SU-DHL-6 (cell line): ENCODE measurements at regions not wholly inside any gene's neighbourhood (a gene's known extent, or its start where the extent isn't known, plus 50 kb on each side); places are given as distances from the start of the nearest gene placed in this dataset.

ENCODE experiments used
- H2AFZ ChIP-seq: fragments of 200-600 bp; sonication (generic); 2 replicates; pipeline ENCODE4 v1.6.1; 2014; ENCODE audit warnings: low read depth, mild to moderate bottlenecking, moderate library complexity, mixed read lengths, antibody characterized with exemption, low read length; ENCODE audit not compliant: severe bottlenecking
- H3F3A ChIP-seq: fragments of 200-600 bp; shearing (Covaris generic); 2 replicates; pipeline ENCODE4 v1.6.0; 2016; ENCODE audit warnings: antibody characterized with exemption, mild to moderate bottlenecking; ENCODE audit not compliant: insufficient read depth
- H3K27ac ChIP-seq: fragments of 200-600 bp; sonication (generic); 2 replicates; pipeline ENCODE4 v1.5.1; 2016; ENCODE audit warnings: low read depth, mild to moderate bottlenecking, low read length, moderate library complexity, mixed read lengths
- H3K27me3 ChIP-seq: fragments of 200-600 bp; sonication (generic), shearing (Covaris generic); 2 replicates; pipeline ENCODE4 v1.6.0; 2014; ENCODE audit warnings: mild to moderate bottlenecking, low read length
- H3K36me3 ChIP-seq: fragments of 200-600 bp; sonication (generic); 2 replicates; pipeline ENCODE4 v1.6.1; 2014; ENCODE audit warnings: mild to moderate bottlenecking, low read length, mixed read lengths
- H3K4me2 ChIP-seq: fragments of 300-600, 200-600 bp; shearing (Covaris generic), sonication (generic); 2 replicates; pipeline ENCODE4 v1.6.0; 2014; ENCODE audit warnings: low read length, low read depth, mild to moderate bottlenecking; ENCODE audit not compliant: poor library complexity, severe bottlenecking
- H3K4me3 ChIP-seq: fragments of 200-600 bp; sonication (generic); 2 replicates; pipeline ENCODE4 v1.5.1; 2014; ENCODE audit warnings: antibody characterized with exemption, low read length, mild to moderate bottlenecking, mixed read lengths; ENCODE audit not compliant: insufficient read depth, poor library complexity, severe bottlenecking
- H3K79me2 ChIP-seq: fragments of 200-600 bp; sonication (generic); 2 replicates; pipeline ENCODE4 v1.6.1; 2014; ENCODE audit warnings: mild to moderate bottlenecking, low read length, moderate library complexity; ENCODE audit not compliant: insufficient read depth
- H3K9ac ChIP-seq: fragments of 200-600 bp; sonication (generic); 2 replicates; pipeline ENCODE4 v1.7.0; 2014; ENCODE audit warnings: mild to moderate bottlenecking, low read length
- H3K9me2 ChIP-seq: fragments of 200-600 bp; sonication (generic); replicated peaks from 2 replicates; pipeline ENCODE4 v1.6.1; 2014; ENCODE audit warnings: low read length; ENCODE audit not compliant: insufficient read depth
- H3K9me3 ChIP-seq: fragments of 200-600 bp; sonication (generic); 2 replicates; pipeline ENCODE4 v1.6.1; 2014; ENCODE audit warnings: low read length, mixed read lengths; ENCODE audit not compliant: insufficient read depth
- H4K20me1 ChIP-seq: fragments of 200-600 bp; sonication (generic); 2 replicates; pipeline ENCODE4 v1.6.1; 2014; ENCODE audit warnings: low read depth, mild to moderate bottlenecking, antibody characterized with exemption, low read length, moderate library complexity, mixed read lengths
- EZH2phosphoT487 ChIP-seq: fragments of 200-600 bp; sonication (generic), shearing (Covaris generic); conservative IDR thresholded peaks from 2 replicates; pipeline ENCODE4 v1.6.1; 2018; ENCODE audit warnings: mild to moderate bottlenecking, antibody characterized with exemption, low read length, moderate library complexity, mixed read lengths
- TF ChIP-seq, protein P1 (sequence below): fragments of 200-600 bp; sonication (generic); IDR thresholded peaks from one replicate; pipeline ENCODE4 v1.5.1; 2017; ENCODE audit warnings: antibody characterized with exemption, mild to moderate bottlenecking, low read length, moderate library complexity; ENCODE audit not compliant: insufficient read depth, poor library complexity, severe bottlenecking

DNA sequence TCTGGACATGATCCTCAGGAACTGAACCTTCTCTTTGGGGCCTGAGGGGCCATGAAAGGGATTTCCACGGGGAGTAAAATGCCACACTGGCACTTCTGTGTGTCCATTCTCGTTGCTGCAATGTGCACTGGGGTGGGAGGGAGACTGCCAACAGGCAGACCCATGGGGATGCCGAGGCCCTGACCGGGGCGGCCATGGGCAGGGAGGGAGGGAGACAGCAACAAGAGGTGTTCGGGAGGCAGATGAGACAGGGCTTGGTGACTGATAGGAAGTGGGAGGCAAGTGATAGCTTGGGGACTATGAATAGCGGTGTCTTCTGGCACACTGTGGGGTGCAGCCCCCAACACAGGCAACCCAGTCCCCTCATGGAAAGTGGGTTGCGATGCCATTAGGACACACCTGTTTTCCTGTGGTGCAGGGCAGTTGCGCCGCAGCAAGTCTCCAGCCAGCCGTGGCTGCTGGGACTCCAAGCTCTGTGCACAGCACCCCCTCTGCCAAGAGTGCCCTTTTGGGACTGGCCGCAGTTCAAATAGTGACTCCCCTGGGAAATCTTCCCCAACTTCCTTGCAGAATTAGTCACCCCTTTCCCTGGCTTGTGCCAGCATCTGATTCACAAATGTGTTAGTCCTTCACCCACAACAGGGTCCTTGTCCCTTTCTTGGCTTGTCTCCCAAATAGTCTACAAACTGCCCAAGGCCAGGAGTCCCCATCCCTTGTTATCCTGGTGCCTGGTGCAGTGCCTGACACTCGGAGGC lies 88.8 kb downstream of the CHST1 start:
- Histone ChIP-seq H3K79me2 (no peaks in the 10 kb centered on the region), H3K27me3 (no peaks in the 10 kb centered on the region), H3K9ac (no peak overlapping the region), H3K4me3 (no peak overlapping the region), H3K9me2 (no peaks in the 10 kb centered on the region), H3K4me2 (no peak overlapping the region), H3K9me3 (no peaks in the 10 kb centered on the region), H4K20me1 (no peaks in the 10 kb centered on the region), H3K27ac (no peak overlapping the region), H3F3A (no peaks in the 10 kb centered on the region), H2AFZ (no peak overlapping the region), H3K36me3 (no peaks in the 10 kb centered on the region)
- no peak for TF ChIP-seq EZH2phosphoT487
- TF ChIP-seq, protein P1, sequence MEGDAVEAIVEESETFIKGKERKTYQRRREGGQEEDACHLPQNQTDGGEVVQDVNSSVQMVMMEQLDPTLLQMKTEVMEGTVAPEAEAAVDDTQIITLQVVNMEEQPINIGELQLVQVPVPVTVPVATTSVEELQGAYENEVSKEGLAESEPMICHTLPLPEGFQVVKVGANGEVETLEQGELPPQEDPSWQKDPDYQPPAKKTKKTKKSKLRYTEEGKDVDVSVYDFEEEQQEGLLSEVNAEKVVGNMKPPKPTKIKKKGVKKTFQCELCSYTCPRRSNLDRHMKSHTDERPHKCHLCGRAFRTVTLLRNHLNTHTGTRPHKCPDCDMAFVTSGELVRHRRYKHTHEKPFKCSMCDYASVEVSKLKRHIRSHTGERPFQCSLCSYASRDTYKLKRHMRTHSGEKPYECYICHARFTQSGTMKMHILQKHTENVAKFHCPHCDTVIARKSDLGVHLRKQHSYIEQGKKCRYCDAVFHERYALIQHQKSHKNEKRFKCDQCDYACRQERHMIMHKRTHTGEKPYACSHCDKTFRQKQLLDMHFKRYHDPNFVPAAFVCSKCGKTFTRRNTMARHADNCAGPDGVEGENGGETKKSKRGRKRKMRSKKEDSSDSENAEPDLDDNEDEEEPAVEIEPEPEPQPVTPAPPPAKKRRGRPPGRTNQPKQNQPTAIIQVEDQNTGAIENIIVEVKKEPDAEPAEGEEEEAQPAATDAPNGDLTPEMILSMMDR: no peak

DNA sequence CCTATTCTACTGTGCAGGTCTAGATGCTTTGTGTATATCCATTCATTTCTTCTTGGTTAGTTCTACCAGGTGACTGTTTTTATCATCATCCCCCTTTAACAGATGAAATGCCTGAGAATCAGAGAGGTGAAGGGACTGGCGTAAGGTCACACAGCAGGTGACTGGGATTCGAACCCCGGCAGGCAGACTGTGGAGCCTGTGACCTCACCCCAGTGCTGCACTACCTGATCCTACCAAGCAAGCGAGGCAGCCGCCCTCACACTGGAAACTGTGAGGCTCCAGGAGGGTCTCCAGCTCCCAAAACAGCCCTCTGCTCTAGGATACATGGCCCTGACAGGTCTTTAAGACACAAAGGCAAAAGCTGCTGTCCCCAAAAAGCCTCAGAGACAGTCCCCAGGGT lies 91.7 kb downstream of the CHST1 start:
- Histone ChIP-seq H3K36me3 (no peaks in the 10 kb centered on the region), H3K79me2 (no peaks in the 10 kb centered on the region), H4K20me1 (no peaks in the 10 kb centered on the region), H3F3A (no peaks in the 10 kb centered on the region), H3K4me3 (no peak overlapping the region), H3K9ac (no peak overlapping the region), H2AFZ (no peak overlapping the region), H3K27me3 (no peaks in the 10 kb centered on the region), H3K9me2 (no peaks in the 10 kb centered on the region), H3K9me3 (no peaks in the 10 kb centered on the region), H3K4me2 (no peak overlapping the region), H3K27ac (no peak overlapping the region)
- TF ChIP-seq EZH2phosphoT487: no peak
- TF ChIP-seq, protein P1: no peak

DNA sequence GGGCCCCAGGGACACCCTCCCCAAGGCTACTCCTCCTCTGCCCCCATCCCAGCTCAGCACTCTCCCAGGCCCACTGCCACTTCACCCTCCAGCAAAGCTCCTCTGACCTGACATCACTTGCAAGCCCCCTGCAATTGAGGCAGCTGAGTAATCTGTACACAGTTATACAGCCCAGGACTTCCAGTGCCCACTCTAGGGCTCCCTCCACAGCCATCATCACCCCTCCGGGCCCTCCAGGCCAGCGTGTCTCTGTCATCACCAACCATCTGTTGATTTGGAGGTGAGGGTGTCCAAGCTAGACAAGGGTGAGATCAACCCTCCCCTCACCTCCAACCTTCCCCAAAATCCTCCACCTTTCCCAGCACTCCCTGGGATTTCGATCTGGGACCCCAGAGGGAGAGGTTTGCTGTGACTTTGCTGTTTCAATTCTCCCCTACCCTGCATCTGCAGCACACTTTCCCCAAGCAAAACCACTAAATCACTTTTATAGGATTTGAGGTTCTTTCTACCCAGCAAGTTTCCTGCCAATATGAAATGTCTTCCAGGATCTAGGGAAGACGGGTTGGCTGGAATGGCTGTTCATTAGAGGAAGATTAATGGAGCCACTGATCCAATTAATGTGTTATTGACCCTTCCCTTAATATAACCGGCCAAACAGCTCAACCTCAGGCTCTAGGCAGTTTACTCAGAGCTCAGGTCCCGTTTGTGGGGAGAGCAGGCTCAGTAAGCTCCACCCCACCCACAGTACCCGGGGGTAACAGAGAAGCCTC lies 92.9 kb downstream of the CHST1 start:
- no peaks in the 10 kb centered on the region for H3F3A ChIP-seq
- no peak for TF ChIP-seq EZH2phosphoT487
- TF ChIP-seq, protein P1: no peak
- H3K36me3 ChIP-seq: no peaks in the 10 kb centered on the region
- H3K27me3 ChIP-seq: no peaks in the 10 kb centered on the region
- no peak overlapping the region for H3K9ac ChIP-seq
- H3K79me2 ChIP-seq: no peaks in the 10 kb centered on the region
- H4K20me1 ChIP-seq: no peaks in the 10 kb centered on the region
- no peaks in the 10 kb centered on the region for H3K9me3 ChIP-seq
- no peak overlapping the region for H3K27ac ChIP-seq
- H2AFZ ChIP-seq: no peak overlapping the region
- H3K4me3 ChIP-seq: no peak overlapping the region
- H3K4me2 ChIP-seq: no peak overlapping the region
- no peaks in the 10 kb centered on the region for H3K9me2 ChIP-seq
